ENCODE measurements at regions not wholly inside any gene's neighbourhood (a gene's known extent, or its start where the extent isn't known, plus 50 kb on each side); places are given as distances from the start of the nearest gene placed in this dataset.

- DNase-seq (ENCODE audit: low read depth in 2 of 2): no peak
Measured at GRCh38 chr18:70672581-70672980, 383.7 kb downstream of the SOCS6 start.

- no peak for DNase-seq (ENCODE audit: low read depth in 2 of 2)
Measured at GRCh38 chr18:70671889-70672565, 383.2 kb downstream of the SOCS6 start.

GRCh38 chr18:70666936-70667335, 378.1 kb downstream of the SOCS6 start:
- DNase-seq (ENCODE audit: low read depth in 2 of 2): no peak

- DNase-seq (ENCODE audit: low read depth in 2 of 2): no peak
Measured at GRCh38 chr18:70663141-70663540, 374.3 kb downstream of the SOCS6 start.

- no peak for DNase-seq (ENCODE audit: low read depth in 2 of 2)
Measured at GRCh38 chr18:70662588-70662987, 373.7 kb downstream of the SOCS6 start.

GRCh38 chr18:70659036-70659925, 370.4 kb downstream of the SOCS6 start:
- DNase-seq (ENCODE audit: low read depth in 2 of 2): peak in 1 of 2 donors; percentile 1

- no peak for DNase-seq (ENCODE audit: low read depth in 2 of 2)
Measured at GRCh38 chr18:70653671-70654070, 364.8 kb downstream of the SOCS6 start.

- DNase-seq (ENCODE audit: low read depth in 2 of 2): no peak
Measured at GRCh38 chr18:70650878-70651277, 362.0 kb downstream of the SOCS6 start.

GRCh38 chr18:70649683-70650082, 360.8 kb downstream of the SOCS6 start:
- DNase-seq (ENCODE audit: low read depth in 2 of 2): no peak

GRCh38 chr18:70645971-70646370, 357.1 kb downstream of the SOCS6 start:
- DNase-seq (ENCODE audit: low read depth in 2 of 2): no peak

GRCh38 chr18:70643812-70644211, 355.0 kb downstream of the SOCS6 start:
- no peak for DNase-seq (ENCODE audit: low read depth in 2 of 2)

GRCh38 chr18:70641156-70641775, 352.4 kb downstream of the SOCS6 start:
- no peak for DNase-seq (ENCODE audit: low read depth in 2 of 2)

GRCh38 chr18:70640336-70640887, 351.6 kb downstream of the SOCS6 start:
- no peak for DNase-seq (ENCODE audit: low read depth in 2 of 2)

- no peak for DNase-seq (ENCODE audit: low read depth in 2 of 2)
Measured at GRCh38 chr18:70636991-70637390, 348.1 kb downstream of the SOCS6 start.

- DNase-seq (ENCODE audit: low read depth in 2 of 2): no peak
Measured at GRCh38 chr18:70634576-70635147, 345.8 kb downstream of the SOCS6 start.

GRCh38 chr18:70627182-70627802, 338.4 kb downstream of the SOCS6 start:
- DNase-seq (ENCODE audit: low read depth in 2 of 2): no peak

- DNase-seq (ENCODE audit: low read depth in 2 of 2): no peak
Measured at GRCh38 chr18:70622622-70623419, 334.0 kb downstream of the SOCS6 start.

GRCh38 chr18:70621710-70622109, 332.9 kb downstream of the SOCS6 start:
- DNase-seq (ENCODE audit: low read depth in 2 of 2): no peak

- DNase-seq (ENCODE audit: low read depth in 2 of 2): no peak
Measured at GRCh38 chr18:70620837-70621612, 332.2 kb downstream of the SOCS6 start.

Data from activated CD8-positive, alpha-beta memory T cell treated with anti-CD3 and anti-CD28 coated beads for 4 hours (primary cell).